K562 (cell line): ENCODE measurements at regions not wholly inside any gene's neighbourhood (a gene's known extent, or its start where the extent isn't known, plus 50 kb on each side); places are given as distances from the start of the nearest gene placed in this dataset.

Source experiments
- C11orf30 ChIP-seq: fragments of 450-650 bp; IDR thresholded peaks from 2 replicates; pipeline ENCODE4 v1.6.1; 2016; ENCODE audit warnings: low read depth, mild to moderate bottlenecking
- CHD2 ChIP-seq: IDR thresholded peaks from 2 replicates; pipeline ENCODE4 v1.6.1; 2011; ENCODE audit warnings: low read depth, low read length
- CTBP1 ChIP-seq: fragments of 450-650 bp; IDR thresholded peaks from 2 replicates; pipeline ENCODE4 v1.6.1; 2016; ENCODE audit warnings: borderline replicate concordance
- ETV1 ChIP-seq: fragments of 450-650 bp; conservative IDR thresholded peaks from 2 replicates; pipeline ENCODE4 v1.6.1; 2016; ENCODE audit warnings: missing genetic modification characterization, control low read depth, low read depth, missing compliant biosample characterization
- HNRNPLL ChIP-seq: fragments of 200-400 bp; formaldehyde crosslinking; IDR thresholded peaks from 2 replicates; pipeline ENCODE4 v1.6.1; 2017; ENCODE audit warnings: low read length, low read depth, mild to moderate bottlenecking; ENCODE audit not compliant: poor library complexity, severe bottlenecking
- ILK ChIP-seq: fragments of 450-650 bp; IDR thresholded peaks from 2 replicates; pipeline ENCODE4 v1.6.1; 2016; ENCODE audit warnings: missing genetic modification characterization, low read depth, mild to moderate bottlenecking, missing compliant biosample characterization, moderate library complexity, borderline replicate concordance
- PHF8 ChIP-seq: fragments of 200-600 bp; sonication (generic); IDR thresholded peaks from 2 replicates; pipeline ENCODE4 v1.6.1; 2012; ENCODE audit warnings: mixed run types, mild to moderate bottlenecking, inconsistent platforms, low read length, moderate library complexity, borderline replicate concordance
- RBM15 ChIP-seq: fragments of 200-400 bp; formaldehyde crosslinking; IDR thresholded peaks from 2 replicates; pipeline ENCODE4 v1.6.1; 2018; ENCODE audit warnings: mild to moderate bottlenecking, low read length, moderate library complexity; ENCODE audit not compliant: insufficient read depth
- RHOXF2B ChIP-seq: fragments of 250-450 bp; sonication (Bioruptor Pico); conservative IDR thresholded peaks from 2 replicates; pipeline ENCODE4 v1.5.1; 2021
- SMARCB1 ChIP-seq: IDR thresholded peaks from 2 replicates; pipeline ENCODE4 v1.6.1; 2011; ENCODE audit warnings: improper control_type of control experiment, low read depth; ENCODE audit not compliant: insufficient read length
- TEAD4 ChIP-seq, 2 experiments: sonication (generic) in 1 of 2; formaldehyde crosslinking in 1 of 2; IDR thresholded peaks; 2 replicates each; pipeline versions ENCODE4 v1.6.1 to v1.8.0; 2012 to 2022; ENCODE audit warnings: borderline replicate concordance in 1 of 2, inconsistent platforms in 1 of 2, low read length in 1 of 2, mild to moderate bottlenecking in 1 of 2, missing genetic modification reagents in 1 of 2
- U2AF1 ChIP-seq: fragments of 200-400 bp; formaldehyde crosslinking; optimal IDR thresholded peaks from 2 replicates; pipeline ENCODE3; 2017; ENCODE audit warnings: mild to moderate bottlenecking, low read depth, low read length, moderate library complexity
- ZNF165 ChIP-seq: fragments of 250-450 bp; sonication (Bioruptor Pico); IDR thresholded peaks from 2 replicates; pipeline ENCODE4 v1.4.0; 2020; ENCODE audit warnings: borderline replicate concordance
- ZNF212 ChIP-seq: fragments of 450-650 bp; formaldehyde crosslinking; IDR thresholded peaks from 2 replicates; pipeline ENCODE4 v1.4.0; 2020; ENCODE audit warnings: mild to moderate bottlenecking
- ZNF316 ChIP-seq: fragments of 450-650 bp; IDR thresholded peaks from 2 replicates; pipeline ENCODE4 v1.6.1; 2016
- ZNF644 ChIP-seq: fragments of 200-800 bp; sonication (Bioruptor generic); IDR thresholded peaks from 2 replicates; pipeline ENCODE4 v1.6.1; 2016; ENCODE audit warnings: low read depth, missing genetic modification characterization, missing compliant biosample characterization
- ZNF766 ChIP-seq: fragments of 200-800 bp; sonication (Bioruptor generic); conservative IDR thresholded peaks from 2 replicates; pipeline ENCODE4 v1.6.1; 2016; ENCODE audit warnings: missing genetic modification characterization, missing compliant biosample characterization
- TF ChIP-seq, protein P1 (sequence below): fragments of 250-450 bp; sonication (Bioruptor Pico); IDR thresholded peaks from 2 replicates; pipeline ENCODE4 v1.4.0; 2020; ENCODE audit warnings: mild to moderate bottlenecking, moderate library complexity
- TF ChIP-seq, protein P2 (sequence below): fragments of 250-450 bp; sonication (Bioruptor Pico); IDR thresholded peaks from 2 replicates; pipeline ENCODE4 v1.8.0; 2021; ENCODE audit warnings: mild to moderate bottlenecking, moderate library complexity
- TF ChIP-seq, protein P3 (sequence below): fragments of 250-450 bp; sonication (Bioruptor Pico); IDR thresholded peaks from 2 replicates; pipeline ENCODE4 v1.8.0; 2022; ENCODE audit warnings: moderate library complexity, mild to moderate bottlenecking, inconsistent platforms
- TF ChIP-seq, protein P4 (sequence below), 3 experiments: fragments of 200-800 bp in 1 of 3; sonication (Bioruptor generic) in 1 of 3; sonication (generic) in 1 of 3; formaldehyde crosslinking in 1 of 3; IDR thresholded peaks; 2 replicates each; pipeline versions ENCODE4 v1.6.1 to v1.8.0; 2016 to 2022; ENCODE audit warnings: mild to moderate bottlenecking in 2 of 3, missing compliant biosample characterization in 2 of 3, missing genetic modification characterization in 2 of 3, missing genetic modification reagents in 1 of 3

DNA sequence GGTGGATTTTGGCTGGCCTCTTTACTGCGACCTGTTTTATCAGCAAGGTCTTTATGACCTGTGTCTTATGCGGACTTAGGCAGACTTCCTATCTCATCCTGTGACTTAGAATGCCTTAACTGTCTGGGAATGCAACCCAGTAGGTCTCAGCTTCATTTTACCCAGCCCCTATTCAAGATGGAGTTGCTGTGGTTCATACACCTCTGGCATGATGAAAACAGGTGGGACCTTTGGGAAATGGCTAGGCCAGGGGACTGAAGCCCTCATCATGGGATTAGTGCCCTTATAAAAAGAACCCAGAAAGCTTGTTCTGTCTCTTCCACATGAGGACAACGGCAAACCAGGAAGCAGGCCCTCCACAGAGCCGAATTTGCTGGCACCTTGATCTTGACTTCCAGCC lies 172.1 kb upstream of the MYO3A start (continued):
- TF ChIP-seq, protein P1, sequence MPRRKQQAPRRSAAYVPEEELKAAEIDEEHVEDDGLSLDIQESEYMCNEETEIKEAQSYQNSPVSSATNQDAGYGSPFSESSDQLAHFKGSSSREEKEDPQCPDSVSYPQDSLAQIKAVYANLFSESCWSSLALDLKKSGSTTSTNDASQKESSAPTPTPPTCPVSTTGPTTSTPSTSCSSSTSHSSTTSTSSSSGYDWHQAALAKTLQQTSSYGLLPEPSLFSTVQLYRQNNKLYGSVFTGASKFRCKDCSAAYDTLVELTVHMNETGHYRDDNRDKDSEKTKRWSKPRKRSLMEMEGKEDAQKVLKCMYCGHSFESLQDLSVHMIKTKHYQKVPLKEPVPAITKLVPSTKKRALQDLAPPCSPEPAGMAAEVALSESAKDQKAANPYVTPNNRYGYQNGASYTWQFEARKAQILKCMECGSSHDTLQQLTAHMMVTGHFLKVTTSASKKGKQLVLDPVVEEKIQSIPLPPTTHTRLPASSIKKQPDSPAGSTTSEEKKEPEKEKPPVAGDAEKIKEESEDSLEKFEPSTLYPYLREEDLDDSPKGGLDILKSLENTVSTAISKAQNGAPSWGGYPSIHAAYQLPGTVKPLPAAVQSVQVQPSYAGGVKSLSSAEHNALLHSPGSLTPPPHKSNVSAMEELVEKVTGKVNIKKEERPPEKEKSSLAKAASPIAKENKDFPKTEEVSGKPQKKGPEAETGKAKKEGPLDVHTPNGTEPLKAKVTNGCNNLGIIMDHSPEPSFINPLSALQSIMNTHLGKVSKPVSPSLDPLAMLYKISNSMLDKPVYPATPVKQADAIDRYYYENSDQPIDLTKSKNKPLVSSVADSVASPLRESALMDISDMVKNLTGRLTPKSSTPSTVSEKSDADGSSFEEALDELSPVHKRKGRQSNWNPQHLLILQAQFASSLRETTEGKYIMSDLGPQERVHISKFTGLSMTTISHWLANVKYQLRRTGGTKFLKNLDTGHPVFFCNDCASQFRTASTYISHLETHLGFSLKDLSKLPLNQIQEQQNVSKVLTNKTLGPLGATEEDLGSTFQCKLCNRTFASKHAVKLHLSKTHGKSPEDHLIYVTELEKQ (CRISPR knock-in tag), result peak; percentile 69; the same call in 1 of the 2 replicates
- TF ChIP-seq RHOXF2B (no peak), C11orf30 (no peak), SMARCB1 (no peak), ZNF316 (no peak), PHF8 (no peak), ETV1 (0 out of 2 replicates have a peak, but pooled peaks have one; percentile 34), TEAD4 (IDR thresholded peaks at IDR 0.05; ENCODE audit: low read length) (no peak), TEAD4 (CRISPR knock-in tag; IDR thresholded peaks at IDR 0.05; ENCODE audit: borderline replicate concordance) (no peak), CTBP1 (0 out of 2 replicates have a peak, but pooled peaks have one; percentile 3), ZNF212 (peak; percentile 49; the same call in 1 of the 2 replicates), HNRNPLL (no peak), ZNF165 (CRISPR knock-in tag) (0 out of 2 replicates have a peak, but pooled peaks have one; percentile 69), ILK (tag) (peak; percentile 80; the same call in 1 of the 2 replicates), U2AF1 (no peak), ZNF766 (CRISPR knock-in tag) (peak; percentile 90), RBM15 (no peak), ZNF644 (tag) (peak; percentile 97), CHD2 (no peak)
- TF ChIP-seq, protein P2, sequence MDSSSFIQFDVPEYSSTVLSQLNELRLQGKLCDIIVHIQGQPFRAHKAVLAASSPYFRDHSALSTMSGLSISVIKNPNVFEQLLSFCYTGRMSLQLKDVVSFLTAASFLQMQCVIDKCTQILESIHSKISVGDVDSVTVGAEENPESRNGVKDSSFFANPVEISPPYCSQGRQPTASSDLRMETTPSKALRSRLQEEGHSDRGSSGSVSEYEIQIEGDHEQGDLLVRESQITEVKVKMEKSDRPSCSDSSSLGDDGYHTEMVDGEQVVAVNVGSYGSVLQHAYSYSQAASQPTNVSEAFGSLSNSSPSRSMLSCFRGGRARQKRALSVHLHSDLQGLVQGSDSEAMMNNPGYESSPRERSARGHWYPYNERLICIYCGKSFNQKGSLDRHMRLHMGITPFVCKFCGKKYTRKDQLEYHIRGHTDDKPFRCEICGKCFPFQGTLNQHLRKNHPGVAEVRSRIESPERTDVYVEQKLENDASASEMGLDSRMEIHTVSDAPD (CRISPR knock-in tag), result peak; percentile 65; the same call in 1 of the 2 replicates
- TF ChIP-seq, protein P3, sequence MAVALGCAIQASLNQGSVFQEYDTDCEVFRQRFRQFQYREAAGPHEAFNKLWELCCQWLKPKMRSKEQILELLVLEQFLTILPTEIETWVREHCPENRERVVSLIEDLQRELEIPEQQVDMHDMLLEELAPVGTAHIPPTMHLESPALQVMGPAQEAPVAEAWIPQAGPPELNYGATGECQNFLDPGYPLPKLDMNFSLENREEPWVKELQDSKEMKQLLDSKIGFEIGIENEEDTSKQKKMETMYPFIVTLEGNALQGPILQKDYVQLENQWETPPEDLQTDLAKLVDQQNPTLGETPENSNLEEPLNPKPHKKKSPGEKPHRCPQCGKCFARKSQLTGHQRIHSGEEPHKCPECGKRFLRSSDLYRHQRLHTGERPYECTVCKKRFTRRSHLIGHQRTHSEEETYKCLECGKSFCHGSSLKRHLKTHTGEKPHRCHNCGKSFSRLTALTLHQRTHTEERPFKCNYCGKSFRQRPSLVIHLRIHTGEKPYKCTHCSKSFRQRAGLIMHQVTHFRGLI, result peak; percentile 77; the same call in 1 of the 2 replicates
- TF ChIP-seq, protein P4, sequence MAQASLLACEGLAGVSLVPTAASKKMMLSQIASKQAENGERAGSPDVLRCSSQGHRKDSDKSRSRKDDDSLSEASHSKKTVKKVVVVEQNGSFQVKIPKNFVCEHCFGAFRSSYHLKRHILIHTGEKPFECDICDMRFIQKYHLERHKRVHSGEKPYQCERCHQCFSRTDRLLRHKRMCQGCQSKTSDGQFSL (CRISPR knock-in tag; IDR thresholded peaks at IDR 0.05), result no peak
- TF ChIP-seq, protein P4 (tag; IDR thresholded peaks at IDR 0.05), result peak in 1 of 2 experiments; percentile 94; a peak in 2 of 4 replicates
